ENCODE measurements at regions not wholly inside any gene's neighbourhood (a gene's known extent, or its start where the extent isn't known, plus 50 kb on each side); places are given as distances from the start of the nearest gene placed in this dataset.

GRCh38 chr11:128235426-128235825, 351.9 kb downstream of the ETS1 start:
- TF ChIP-seq CTCF (IDR thresholded peaks at IDR 0.05; ENCODE audit: low read depth, low read length) = no peak
- no peak overlapping the region for H3K4me3 ChIP-seq (ENCODE audit: low read depth, low read length)

- TF ChIP-seq CTCF (IDR thresholded peaks at IDR 0.05; ENCODE audit: low read depth, low read length) = no peak
Observed at GRCh38 chr11:128234143-128234542, 353.2 kb downstream of the ETS1 start.

GRCh38 chr11:128232588-128232987, 354.8 kb downstream of the ETS1 start:
- TF ChIP-seq CTCF (IDR thresholded peaks at IDR 0.05; ENCODE audit: low read depth, low read length) = no peak

More at GRCh38 chr11:128234143-128234542, 353.2 kb downstream of the ETS1 start:
- H3K4me3 ChIP-seq (ENCODE audit: low read depth, low read length) = no peak overlapping the region

GRCh38 chr11:128231845-128232410, 355.4 kb downstream of the ETS1 start:
- TF ChIP-seq CTCF (IDR thresholded peaks at IDR 0.05; ENCODE audit: low read depth, low read length) = no peak
- H3K4me3 ChIP-seq (ENCODE audit: low read depth, low read length) = no peak overlapping the region

More at GRCh38 chr11:128232588-128232987, 354.8 kb downstream of the ETS1 start:
- H3K4me3 ChIP-seq (ENCODE audit: low read depth, low read length) = no peak overlapping the region

- no peak overlapping the region for H3K4me3 ChIP-seq (ENCODE audit: low read depth, low read length)
- TF ChIP-seq CTCF (IDR thresholded peaks at IDR 0.05; ENCODE audit: low read depth, low read length) = no peak
Observed at GRCh38 chr11:128227466-128227865, 359.9 kb downstream of the ETS1 start.

- no peak for TF ChIP-seq CTCF (IDR thresholded peaks at IDR 0.05; ENCODE audit: low read depth, low read length)
- no peak overlapping the region for H3K4me3 ChIP-seq (ENCODE audit: low read depth, low read length)
Observed at GRCh38 chr11:128226106-128226716, 361.1 kb downstream of the ETS1 start.

- TF ChIP-seq CTCF (IDR thresholded peaks at IDR 0.05; ENCODE audit: low read depth, low read length) = no peak
- no peak overlapping the region for H3K4me3 ChIP-seq (ENCODE audit: low read depth, low read length)
Observed at GRCh38 chr11:128222245-128222884, 365.0 kb downstream of the ETS1 start.

All from WI38 (cell line).